H1 (cell line): ENCODE measurements at regions not wholly inside any gene's neighbourhood (a gene's known extent, or its start where the extent isn't known, plus 50 kb on each side); places are given as distances from the start of the nearest gene placed in this dataset.

ENCODE experiments used
- CTCF ChIA-PET: fragments of 300-600 bp; sonication (Branson Sonifier 250); formaldehyde crosslinking; loops from one replicate; lab custom pipeline; 2021; ENCODE audit not compliant: partially characterized antibody; lab: Charles Lee
- POLR2A ChIA-PET: fragments of 300-600 bp; sonication (Branson Sonifier 250); formaldehyde crosslinking; loops from one replicate; lab custom pipeline; 2021; ENCODE audit warnings: inconsistent platforms; ENCODE audit not compliant: partially characterized antibody; lab: Charles Lee
- DNase-seq, 2 experiments: peaks; one replicate each; pipeline versions ENCODE4 v3.0.0 to v3.0.0-alpha.2; 2010 to 2022; ENCODE audit warnings: low spot score in 2 of 2, low read depth in 1 of 2, mixed read lengths in 1 of 2
- FAIRE-seq: peaks from 2 replicates; lab custom pipeline; 2011; peaks lifted over from hg19 to GRCh38; lab: Jason Lieb, UNC
- H2AFZ ChIP-seq: 2 replicates; pipeline ENCODE4 v1.8.1; 2012; ENCODE audit warnings: low read length, inconsistent platforms
- H2AK5ac ChIP-seq: 2 replicates; pipeline ENCODE4 v1.6.1; 2013; ENCODE audit warnings: low read depth, low read length
- H2BK120ac ChIP-seq: replicated peaks from 2 replicates; pipeline ENCODE3; 2013; ENCODE audit warnings: low read depth, low read length, inconsistent platforms
- H2BK12ac ChIP-seq: 2 replicates; pipeline ENCODE4 v1.6.1; 2013; ENCODE audit warnings: low read depth, low read length
- H2BK15ac ChIP-seq: 2 replicates; pipeline ENCODE4 v1.6.1; 2013; ENCODE audit warnings: low read length
- H2BK20ac ChIP-seq: 2 replicates; pipeline ENCODE4 v1.6.1; 2013; ENCODE audit warnings: low read length
- H2BK5ac ChIP-seq: 2 replicates; pipeline ENCODE4 v1.6.1; 2013; ENCODE audit warnings: low read depth, low read length
- H3K14ac ChIP-seq: 2 replicates; pipeline ENCODE4 v1.6.1; 2013; ENCODE audit warnings: inconsistent platforms; ENCODE audit not compliant: insufficient read length
- H3K18ac ChIP-seq: 2 replicates; pipeline ENCODE4 v1.6.1; 2013; ENCODE audit warnings: low read length; ENCODE audit errors: extremely low read depth
- H3K23ac ChIP-seq: 2 replicates; pipeline ENCODE4 v1.6.1; 2013; ENCODE audit warnings: inconsistent platforms; ENCODE audit not compliant: insufficient read length
- H3K23me2 ChIP-seq: 2 replicates; pipeline ENCODE4 v1.6.1; 2013; ENCODE audit warnings: low read depth, low read length
- H3K27ac ChIP-seq: 2 replicates; pipeline ENCODE4 v1.6.1; 2011; ENCODE audit warnings: low read depth, low read length, inconsistent platforms
- H3K27me3 ChIP-seq, 4 experiments: replicated peaks in 1 of 4; 1 replicate in 1 of 4; 2 replicates in 3 of 4; pipeline versions ENCODE4 v1.6.1 to v1.8.1; 2011 to 2013; ENCODE audit warnings: low read length in 3 of 4, mild to moderate bottlenecking in 3 of 4, inconsistent platforms in 2 of 4, mixed read lengths in 2 of 4, moderate library complexity in 1 of 4; ENCODE audit not compliant: control insufficient read depth in 3 of 4, insufficient read depth in 3 of 4; ENCODE audit errors: extremely low read depth in 1 of 4
- H3K36me3 ChIP-seq, 4 experiments: 2 replicates each; pipeline versions ENCODE4 v1.6.1 to v1.8.1; 2011 to 2013; ENCODE audit warnings: mild to moderate bottlenecking in 4 of 4, low read length in 3 of 4, moderate library complexity in 2 of 4, control low read depth in 1 of 4, inconsistent platforms in 1 of 4; ENCODE audit not compliant: insufficient read depth in 4 of 4, control insufficient read depth in 2 of 4
- H3K4ac ChIP-seq: replicated peaks from 2 replicates; pipeline ENCODE3; 2013; ENCODE audit warnings: low read length, low read depth, mixed read lengths, inconsistent platforms; ENCODE audit not compliant: insufficient read length
- H3K4me1 ChIP-seq, 4 experiments: replicated peaks in 1 of 4; 1 replicate in 1 of 4; 2 replicates in 3 of 4; pipeline versions ENCODE4 v1.6.1 to v1.8.1; 2011 to 2013; ENCODE audit warnings: low read length in 3 of 4, inconsistent platforms in 2 of 4, mixed read lengths in 1 of 4; ENCODE audit not compliant: insufficient read depth in 4 of 4, control insufficient read depth in 3 of 4
- H3K4me2 ChIP-seq, 2 experiments: 2 replicates each; pipeline versions ENCODE4 v1.6.1 to v1.8.1; 2011 to 2013; ENCODE audit warnings: low read depth in 2 of 2, low read length in 2 of 2, control low read depth in 1 of 2, inconsistent platforms in 1 of 2, mild to moderate bottlenecking in 1 of 2; ENCODE audit not compliant: insufficient read depth in 1 of 2
- H3K4me3 ChIP-seq, 4 experiments: fragments of 200-600, 300-600 bp in 1 of 4; sonication (generic), shearing (Covaris generic), sonication (Bioruptor Twin) in 1 of 4; 2 replicates each; pipeline versions ENCODE4 v1.5.1 to v1.8.1; 2011 to 2016; ENCODE audit warnings: low read length in 4 of 4, low read depth in 3 of 4, control low read depth in 2 of 4, inconsistent platforms in 2 of 4, mild to moderate bottlenecking in 2 of 4, mixed read lengths in 1 of 4, moderate library complexity in 1 of 4; ENCODE audit not compliant: insufficient read depth in 2 of 4; ENCODE audit errors: extremely low read depth in 1 of 4
- H3K56ac ChIP-seq: replicated peaks from 2 replicates; pipeline ENCODE3; 2013; ENCODE audit warnings: low read depth, mild to moderate bottlenecking, mixed read lengths, low read length, inconsistent platforms; ENCODE audit not compliant: insufficient read length
- H3K79me1 ChIP-seq: 2 replicates; pipeline ENCODE4 v1.6.1; 2013; ENCODE audit warnings: low read depth, low read length, control low read depth
- H3K79me2 ChIP-seq, 2 experiments: 2 replicates each; pipeline versions ENCODE4 v1.6.1 to v1.8.1; 2012 to 2013; ENCODE audit warnings: low read length in 2 of 2, mild to moderate bottlenecking in 2 of 2, inconsistent platforms in 1 of 2; ENCODE audit not compliant: insufficient read depth in 2 of 2, control insufficient read depth in 1 of 2
- H3K9ac ChIP-seq, 4 experiments: replicated peaks in 1 of 4; 1 replicate in 1 of 4; 2 replicates in 3 of 4; pipeline versions ENCODE4 v1.6.1 to v1.8.1; 2011 to 2013; ENCODE audit warnings: low read depth in 3 of 4, low read length in 3 of 4, control low read depth in 2 of 4, mild to moderate bottlenecking in 2 of 4, moderate library complexity in 2 of 4, inconsistent platforms in 1 of 4; ENCODE audit errors: extremely low read depth in 1 of 4
- H3K9me3 ChIP-seq, 2 experiments: 2 replicates each; pipeline versions ENCODE4 v1.6.1 to v1.8.1; 2012 to 2013; ENCODE audit warnings: mild to moderate bottlenecking in 2 of 2, moderate library complexity in 2 of 2, control low read depth in 1 of 2, inconsistent platforms in 1 of 2, low read depth in 1 of 2, low read length in 1 of 2, mixed read lengths in 1 of 2; ENCODE audit not compliant: insufficient read depth in 2 of 2
- H4K20me1 ChIP-seq, 2 experiments: replicated peaks in 1 of 2; 2 replicates each; pipeline versions ENCODE3 to v1.8.1; 2011 to 2013; ENCODE audit warnings: inconsistent platforms in 2 of 2, low read length in 2 of 2, mild to moderate bottlenecking in 1 of 2; ENCODE audit not compliant: insufficient read depth in 2 of 2, control insufficient read depth in 1 of 2
- H4K5ac ChIP-seq: 2 replicates; pipeline ENCODE4 v1.6.1; 2013; ENCODE audit warnings: low read length, low read depth, mixed read lengths, inconsistent platforms; ENCODE audit not compliant: insufficient read length
- H4K8ac ChIP-seq: 2 replicates; pipeline ENCODE4 v1.8.0; 2013; ENCODE audit warnings: mild to moderate bottlenecking, moderate library complexity, low read length, inconsistent platforms; ENCODE audit not compliant: insufficient read depth; ENCODE audit errors: extremely low read depth
- H4K91ac ChIP-seq: replicated peaks from 2 replicates; pipeline ENCODE3; 2013; ENCODE audit warnings: low read length, mixed read lengths, inconsistent platforms; ENCODE audit not compliant: insufficient read length
- SIX5 ChIP-seq: IDR thresholded peaks from 2 replicates; pipeline ENCODE4 v1.6.1; 2011; ENCODE audit warnings: mild to moderate bottlenecking, low read depth, low read length
- WGBS, 2 experiments: shearing (Covaris generic) in 1 of 2; methylation state at CpG; one replicate each; pipeline versions ENCODE4 v1.1.6 to v1.1.7; 2013 to 2015; ENCODE audit warnings: low lambda C conversion rate in 2 of 2, mixed read lengths in 2 of 2, inconsistent platforms in 1 of 2, low coverage in 1 of 2, missing lambda C conversion rate in 1 of 2; ENCODE audit not compliant: insufficient replicate concordance in 2 of 2, insufficient coverage in 1 of 2, insufficient read length in 1 of 2; ENCODE audit errors: extremely low coverage in 1 of 2, missing lambda C conversion rate in 1 of 2; 5-methylcytosine and 5-hydroxymethylcytosine counted together

DNA sequence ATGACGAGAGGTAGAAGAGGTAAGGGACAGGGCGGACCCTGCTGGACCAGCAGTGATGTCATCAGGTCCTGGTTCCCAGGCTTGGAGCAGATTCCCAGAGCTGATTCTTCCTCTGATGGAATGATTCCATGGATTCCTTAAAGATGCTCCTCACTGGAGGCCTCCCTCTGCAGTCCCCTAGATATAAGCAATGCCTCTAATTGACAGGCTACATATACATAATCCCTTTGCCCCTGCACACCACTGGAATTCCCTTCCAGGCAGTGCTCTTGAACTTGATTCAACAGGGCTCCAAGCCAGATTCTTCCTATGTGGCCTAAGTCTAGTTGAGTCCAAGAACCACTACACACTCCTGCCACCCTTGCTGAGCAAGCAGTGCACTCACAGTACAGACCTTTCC, 52.3 kb upstream of the L3MBTL3 start:
- 0 out of 4 replicates have a peak, but pooled peaks cover 0 to 2% of the 10 kb centered on the region in 2 experiments for H3K9me3 ChIP-seq
- H2AK5ac ChIP-seq = no peak overlapping the region
- H3K27me3 ChIP-seq = no peaks in the 10 kb centered on the region
- H3K79me1 ChIP-seq = no peaks in the 10 kb centered on the region
- no peak overlapping the region for H2BK20ac ChIP-seq
- H3K23me2 ChIP-seq = no peaks in the 10 kb centered on the region
- DNase-seq (no peak), FAIRE-seq (no peak)
- H2AFZ ChIP-seq = 0 out of 2 replicates have a peak overlapping the region, but pooled peaks have one; percentile 6
- H3K14ac ChIP-seq = no peak overlapping the region
- H3K23ac ChIP-seq = no peak overlapping the region
- no peaks in the 10 kb centered on the region for H3K4me1 ChIP-seq
- H4K8ac ChIP-seq = no peak overlapping the region
- H3K56ac ChIP-seq = no peak overlapping the region
- no peak overlapping the region for H2BK120ac ChIP-seq
- 0 out of 2 replicates have a peak overlapping the region, but pooled peaks have one; percentile 4 for H2BK12ac ChIP-seq
- no peak overlapping the region for H3K4ac ChIP-seq
- H3K27ac ChIP-seq = no peak overlapping the region
- ChIA-PET CTCF (interaction anchor here (1.0 to 2.5 kb wide), 2 partner anchors 19 to 191 kb away, joined by 3 to 7 read pairs; no protein-coding TSS in a partner anchor), POLR2A (no interaction called here)
- no peak overlapping the region for H4K5ac ChIP-seq
- no peak overlapping the region for H4K91ac ChIP-seq
- 100% methylated on average over 2 of the region's 2 CpGs; no CpG with 5 or more reads in 1 of the 2 experiments for WGBS, 2 experiments
- H3K4me2 ChIP-seq = no peak overlapping the region
- no peak overlapping the region for H2BK5ac ChIP-seq
- H3K36me3 ChIP-seq = no peaks in the 10 kb centered on the region
- H3K9ac ChIP-seq = no peak overlapping the region
- H3K18ac ChIP-seq = no peak overlapping the region
- H4K20me1 ChIP-seq = no peaks in the 10 kb centered on the region
- no peak for TF ChIP-seq SIX5
- no peak overlapping the region for H3K4me3 ChIP-seq
- no peak overlapping the region for H2BK15ac ChIP-seq
- no peaks in the 10 kb centered on the region for H3K79me2 ChIP-seq
